ENCODE measurements at regions not wholly inside any gene's neighbourhood (a gene's known extent, or its start where the extent isn't known, plus 50 kb on each side); places are given as distances from the start of the nearest gene placed in this dataset.

DNA sequence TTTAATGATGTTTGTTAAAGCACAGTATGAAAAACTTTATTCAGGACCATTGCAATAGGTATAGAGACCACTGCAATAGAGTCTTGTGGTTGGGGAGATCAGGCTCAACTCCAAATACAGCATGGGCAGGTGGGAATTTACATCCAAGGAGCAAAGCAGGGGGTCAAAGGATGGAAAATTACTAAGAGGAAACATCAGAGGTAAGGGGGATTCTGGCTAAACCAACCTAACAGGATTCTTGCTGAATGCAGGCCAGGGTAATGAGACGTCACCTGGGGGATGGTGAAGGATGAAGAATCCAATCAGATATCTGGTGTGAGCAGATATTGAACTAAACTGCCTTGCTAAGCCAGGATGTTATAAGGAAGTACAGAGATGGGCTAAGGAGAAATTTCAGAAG, 126.6 kb upstream of the MIR17HG start:
- H3K27ac ChIP-seq, result no peak overlapping the region
- in situ Hi-C loops (cut with MboI; ENCODE audit: low pct_unique_long_range_greater_than_20kb in 2 of 9, low sequenced_read_pairs in 9 of 9, unreplicated experiment in 9 of 9), result no loop called here
- WGBS, 10 experiments, result 0 to 100% (median 100%) methylated on average over 1 of the region's 1 CpG; no CpG with 5 or more reads in 3 of the 10 experiments
- no peak overlapping the region for H3K4me3 ChIP-seq
- H3K4me1 ChIP-seq (replicated peaks in 1 of 2), result peaks cover 0 to 10% of the 10 kb centered on the region in 2 donors
- no peak for ATAC-seq (replicated peaks in 6 of 8)

DNA sequence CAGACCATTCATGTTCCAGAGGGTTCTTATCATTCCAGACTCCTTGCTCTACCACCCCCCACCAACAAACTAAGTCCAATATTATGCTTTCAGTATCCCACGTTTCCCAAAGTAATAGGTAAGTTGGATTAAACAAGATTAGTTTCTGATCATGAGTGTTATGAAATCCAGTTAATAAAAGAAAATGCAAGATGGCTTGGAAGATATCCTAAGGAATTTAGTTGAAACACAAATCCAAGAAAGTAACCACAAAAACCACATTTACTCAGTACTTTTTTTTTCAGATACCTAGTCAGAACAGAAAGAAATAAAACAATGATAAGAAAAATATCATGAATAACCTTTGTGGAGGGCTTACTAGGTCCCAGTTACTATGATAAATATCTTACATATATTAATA, 119.4 kb upstream of the MIR17HG start:
- WGBS, 10 experiments, result 0 to 100% (median 7%) methylated on average over 1 of the region's 1 CpG; no CpG with 5 or more reads in 3 of the 10 experiments
- no peak overlapping the region for H3K4me3 ChIP-seq
- in situ Hi-C loops (cut with MboI; ENCODE audit: low pct_unique_long_range_greater_than_20kb in 2 of 9, low sequenced_read_pairs in 9 of 9, unreplicated experiment in 9 of 9), result no loop called here

GRCh38 chr13:91228940-91229339, 118.5 kb upstream of the MIR17HG start:
- H3K27ac ChIP-seq, result peak overlapping the region in 1 of 2 donors; percentile 2
- no peak overlapping the region for H3K4me3 ChIP-seq
- ATAC-seq (replicated peaks in 6 of 8), result peak in 3 of 8 experiments; percentile 60 to 82 (median 67)
- 0 to 100% (median 100%) methylated on average over 1 of the region's 1 CpG; no CpG with 5 or more reads in 2 of the 10 experiments for WGBS, 10 experiments
- in situ Hi-C loops (cut with MboI; ENCODE audit: low pct_unique_long_range_greater_than_20kb in 2 of 9, low sequenced_read_pairs in 9 of 9, unreplicated experiment in 9 of 9), result no loop called here
- peaks cover 0 to 9% of the 10 kb centered on the region in 2 donors for H3K4me1 ChIP-seq (replicated peaks in 1 of 2)

More for the DNA sequence above, 119.4 kb upstream of the MIR17HG start:
- no peak for ATAC-seq (replicated peaks in 6 of 8)
- H3K4me1 ChIP-seq (replicated peaks in 1 of 2), result peaks cover 0 to 9% of the 10 kb centered on the region in 2 donors
- peak overlapping the region in 1 of 2 donors; percentile 2 for H3K27ac ChIP-seq

GRCh38 chr13:91232716-91233115, 114.8 kb upstream of the MIR17HG start:
- Histone ChIP-seq H3K4me1 (replicated peaks in 1 of 2) (peaks cover 0 to 9% of the 10 kb centered on the region in 2 donors), H3K27ac (no peak overlapping the region), H3K4me3 (no peak overlapping the region)
- in situ Hi-C loops (cut with MboI; ENCODE audit: low pct_unique_long_range_greater_than_20kb in 2 of 9, low sequenced_read_pairs in 9 of 9, unreplicated experiment in 9 of 9), result no loop called here
- ATAC-seq (replicated peaks in 6 of 8), result no peak

- peaks cover 0 to 9% of the 10 kb centered on the region in 2 donors for H3K4me1 ChIP-seq (replicated peaks in 1 of 2)
- ATAC-seq (replicated peaks in 6 of 8), result no peak
- in situ Hi-C loops (cut with MboI; ENCODE audit: low pct_unique_long_range_greater_than_20kb in 2 of 9, low sequenced_read_pairs in 9 of 9, unreplicated experiment in 9 of 9), result no loop called here
- no peak overlapping the region for H3K4me3 ChIP-seq
- H3K27ac ChIP-seq, result no peak overlapping the region
- 12 to 100% (median 90%) methylated on average over 2 to 3 of the region's 3 CpGs for WGBS, 10 experiments
Observed at GRCh38 chr13:91233291-91233690, 114.2 kb upstream of the MIR17HG start.

DNA sequence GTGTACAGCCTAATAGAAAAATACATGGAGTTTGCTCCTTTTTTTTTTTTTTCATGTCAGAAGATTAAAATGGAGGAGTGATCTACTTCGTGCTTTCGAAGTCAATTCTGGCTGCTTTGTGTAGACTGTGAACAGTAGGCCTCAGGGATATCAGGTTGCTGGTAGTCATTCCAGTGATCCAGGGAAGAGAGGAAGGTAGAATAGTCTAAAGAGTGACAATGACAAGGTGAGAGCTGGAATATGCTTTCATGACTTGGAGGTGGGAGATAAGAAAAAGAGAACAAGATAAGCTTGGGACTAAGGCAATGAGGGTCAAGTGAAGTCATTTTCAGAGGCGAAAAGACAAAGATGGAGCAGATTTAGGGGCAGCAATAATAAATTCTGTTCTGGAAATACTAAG, 111.3 kb upstream of the MIR17HG start:
- no peak for ATAC-seq (replicated peaks in 6 of 8)
- in situ Hi-C loops (cut with MboI; ENCODE audit: low pct_unique_long_range_greater_than_20kb in 2 of 9, low sequenced_read_pairs in 9 of 9, unreplicated experiment in 9 of 9), result no loop called here
- 7 to 100% (median 89%) methylated on average over 1 to 3 of the region's 3 CpGs for WGBS, 10 experiments
- no peak overlapping the region for H3K27ac ChIP-seq
- no peaks in the 10 kb centered on the region for H3K4me1 ChIP-seq (replicated peaks in 1 of 2)
- no peak overlapping the region for H3K4me3 ChIP-seq

DNA sequence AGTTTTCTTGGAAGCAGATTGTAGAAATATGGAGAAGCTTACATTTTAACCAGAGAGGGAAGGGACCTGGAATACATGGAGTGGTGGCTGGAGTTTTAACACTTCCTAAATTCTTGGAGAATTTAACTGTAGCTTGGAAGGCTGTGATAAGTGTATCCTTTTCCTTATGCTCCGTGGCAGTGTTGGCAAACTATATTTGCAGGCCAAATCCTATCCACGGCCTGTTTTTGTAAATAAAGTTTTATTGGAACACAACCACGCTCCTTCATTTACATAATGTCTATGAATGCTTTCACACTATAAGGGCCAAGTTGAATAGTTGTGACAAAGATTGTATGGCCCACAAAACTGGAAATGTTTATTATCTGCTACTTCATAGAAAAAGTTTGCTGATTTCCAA, 110.6 kb upstream of the MIR17HG start:
- Histone ChIP-seq H3K4me1 (replicated peaks in 1 of 2) (no peaks in the 10 kb centered on the region), H3K4me3 (no peak overlapping the region), H3K27ac (no peak overlapping the region)
- no peak for ATAC-seq (replicated peaks in 6 of 8)
- in situ Hi-C loops (cut with MboI; ENCODE audit: low pct_unique_long_range_greater_than_20kb in 2 of 9, low sequenced_read_pairs in 9 of 9, unreplicated experiment in 9 of 9), result no loop called here
- 0 to 100% (median 86%) methylated on average over 3 of the region's 3 CpGs; no CpG with 5 or more reads in 1 of the 10 experiments for WGBS, 10 experiments

GRCh38 chr13:91238036-91238435, 109.5 kb upstream of the MIR17HG start:
- WGBS, 10 experiments, result 13 to 95% (median 75%) methylated on average over 1 to 2 of the region's 2 CpGs; no CpG with 5 or more reads in 1 of the 10 experiments
- ATAC-seq (replicated peaks in 6 of 8), result no peak
- Histone ChIP-seq H3K4me1 (replicated peaks in 1 of 2) (no peaks in the 10 kb centered on the region), H3K4me3 (no peak overlapping the region), H3K27ac (no peak overlapping the region)
- in situ Hi-C loops (cut with MboI; ENCODE audit: low pct_unique_long_range_greater_than_20kb in 2 of 9, low sequenced_read_pairs in 9 of 9, unreplicated experiment in 9 of 9), result no loop called here

GRCh38 chr13:91240341-91240740, 107.1 kb upstream of the MIR17HG start:
- no peak for ATAC-seq (replicated peaks in 6 of 8)
- H3K4me3 ChIP-seq, result no peak overlapping the region
- in situ Hi-C loops (cut with MboI; ENCODE audit: low pct_unique_long_range_greater_than_20kb in 2 of 9, low sequenced_read_pairs in 9 of 9, unreplicated experiment in 9 of 9), result no loop called here

DNA sequence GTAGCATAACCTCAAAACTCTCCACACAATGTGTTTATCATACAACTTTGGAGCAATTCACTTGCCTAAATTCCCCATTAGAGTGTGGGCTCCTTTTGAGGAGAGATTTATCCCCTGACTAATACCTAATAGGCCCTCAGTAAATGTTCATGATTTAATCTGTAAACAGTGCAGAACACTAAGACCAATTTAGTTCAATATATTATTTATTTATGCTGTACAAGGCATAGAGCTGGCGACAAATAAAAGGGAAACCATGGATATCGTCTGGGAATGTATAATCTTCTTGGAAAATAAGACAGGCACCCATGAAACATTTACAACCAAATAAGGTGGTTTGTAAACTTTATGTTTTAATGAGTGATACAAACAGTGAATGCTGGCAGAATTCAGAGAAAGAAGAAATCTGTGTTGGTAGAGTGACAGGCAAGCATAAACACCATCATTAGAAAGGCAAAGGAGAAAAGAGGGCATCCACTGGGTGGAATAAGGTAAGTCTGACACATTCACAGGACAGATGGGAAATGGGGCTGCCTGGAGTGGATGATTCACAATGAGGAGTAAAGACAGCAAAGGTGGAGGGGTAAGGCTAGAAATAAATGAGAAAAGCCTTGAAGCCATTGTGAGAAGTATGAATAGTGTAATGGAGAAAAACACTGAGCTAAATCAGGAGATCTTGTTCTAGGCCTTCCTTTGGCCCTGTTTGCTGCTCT, 106.1 kb upstream of the MIR17HG start:
- Histone ChIP-seq H3K4me1 (replicated peaks in 1 of 2) (no peaks in the 10 kb centered on the region), H3K27ac (peak overlapping the region in 1 of 2 donors; percentile 24), H3K4me3 (no peak overlapping the region)
- peak in 2 of 8 experiments; percentile 22 to 74 for ATAC-seq (replicated peaks in 6 of 8)
- 0 to 100% (median 85%) methylated on average over 1 to 2 of the region's 2 CpGs; no CpG with 5 or more reads in 1 of the 10 experiments for WGBS, 10 experiments
- in situ Hi-C loops (cut with MboI; ENCODE audit: low pct_unique_long_range_greater_than_20kb in 2 of 9, low sequenced_read_pairs in 9 of 9, unreplicated experiment in 9 of 9), result no loop called here

More at GRCh38 chr13:91240341-91240740, 107.1 kb upstream of the MIR17HG start:
- WGBS, 10 experiments, result 0 to 100% (median 86%) methylated on average over 1 of the region's 1 CpG; no CpG with 5 or more reads in 1 of the 10 experiments
- Histone ChIP-seq H3K4me1 (replicated peaks in 1 of 2) (no peaks in the 10 kb centered on the region), H3K27ac (no peak overlapping the region)

- Histone ChIP-seq H3K27ac (no peak overlapping the region), H3K4me3 (no peak overlapping the region), H3K4me1 (replicated peaks in 1 of 2) (peaks cover 0 to 2% of the 10 kb centered on the region in 2 donors)
- in situ Hi-C loops (cut with MboI; ENCODE audit: low pct_unique_long_range_greater_than_20kb in 2 of 9, low sequenced_read_pairs in 9 of 9, unreplicated experiment in 9 of 9), result no loop called here
- no peak for ATAC-seq (replicated peaks in 6 of 8)
Observed at GRCh38 chr13:91242652-91243051, 104.8 kb upstream of the MIR17HG start.

- WGBS, 10 experiments, result 27 to 100% (median 96%) methylated on average over 1 to 2 of the region's 2 CpGs; no CpG with 5 or more reads in 3 of the 10 experiments
- Histone ChIP-seq H3K4me1 (replicated peaks in 1 of 2) (peaks cover 0 to 2% of the 10 kb centered on the region in 2 donors), H3K27ac (no peak overlapping the region), H3K4me3 (no peak overlapping the region)
- ATAC-seq (replicated peaks in 6 of 8), result no peak
- in situ Hi-C loops (cut with MboI; ENCODE audit: low pct_unique_long_range_greater_than_20kb in 2 of 9, low sequenced_read_pairs in 9 of 9, unreplicated experiment in 9 of 9), result no loop called here
Observed at GRCh38 chr13:91245288-91245687, 102.2 kb upstream of the MIR17HG start.

- in situ Hi-C loops (cut with MboI; ENCODE audit: low pct_unique_long_range_greater_than_20kb in 2 of 9, low sequenced_read_pairs in 9 of 9, unreplicated experiment in 9 of 9), result no loop called here
Observed at GRCh38 chr13:91247768-91248167, 99.7 kb upstream of the MIR17HG start.

GRCh38 chr13:91248249-91248648, 99.2 kb upstream of the MIR17HG start:
- no peak for ATAC-seq (replicated peaks in 6 of 8)

More at GRCh38 chr13:91247768-91248167, 99.7 kb upstream of the MIR17HG start:
- Histone ChIP-seq H3K4me3 (no peak overlapping the region), H3K27ac (no peak overlapping the region), H3K4me1 (replicated peaks in 1 of 2) (peaks cover 0 to 2% of the 10 kb centered on the region in 2 donors)
- peak in 1 of 8 experiments; percentile 19 for ATAC-seq (replicated peaks in 6 of 8)

More at GRCh38 chr13:91248249-91248648, 99.2 kb upstream of the MIR17HG start:
- in situ Hi-C loops (cut with MboI; ENCODE audit: low pct_unique_long_range_greater_than_20kb in 2 of 9, low sequenced_read_pairs in 9 of 9, unreplicated experiment in 9 of 9), result no loop called here
- 0 to 69% (median 45%) methylated on average over 1 to 4 of the region's 4 CpGs; no CpG with 5 or more reads in 1 of the 10 experiments for WGBS, 10 experiments
- Histone ChIP-seq H3K27ac (no peak overlapping the region), H3K4me1 (replicated peaks in 1 of 2) (peaks cover 0 to 2% of the 10 kb centered on the region in 2 donors), H3K4me3 (no peak overlapping the region)
